MM.1S (cell line): ENCODE measurements at regions not wholly inside any gene's neighbourhood (a gene's known extent, or its start where the extent isn't known, plus 50 kb on each side); places are given as distances from the start of the nearest gene placed in this dataset.

Experiments used
- DNase-seq: peaks from one replicate; pipeline ENCODE4 v3.0.0-alpha.2; 2015
- H2AFZ ChIP-seq: fragments of 300-600 bp; sonication (generic); 2 replicates; pipeline ENCODE4 v1.6.0; 2016; ENCODE audit warnings: antibody characterized with exemption, low read length
- H3F3A ChIP-seq: fragments of 300-600 bp; sonication (generic); 2 replicates; pipeline ENCODE4 v1.6.1; 2016; ENCODE audit warnings: mild to moderate bottlenecking, antibody characterized with exemption, low read length, moderate library complexity, mixed read lengths; ENCODE audit not compliant: insufficient read depth
- H3K27ac ChIP-seq: fragments of 300-600 bp; sonication (generic); 2 replicates; pipeline ENCODE4 v1.5.1; 2016; ENCODE audit warnings: mild to moderate bottlenecking, low read length
- H3K27me3 ChIP-seq: fragments of 300-600 bp; sonication (generic); replicated peaks from 2 replicates; pipeline ENCODE4 v1.6.0; 2016; ENCODE audit warnings: low read length; ENCODE audit not compliant: insufficient read depth
- H3K36me3 ChIP-seq: fragments of 300-600 bp; sonication (generic); replicated peaks from 2 replicates; pipeline ENCODE4 v1.6.1; 2016; ENCODE audit warnings: mild to moderate bottlenecking, low read length, mixed read lengths; ENCODE audit not compliant: insufficient read depth
- H3K4me1 ChIP-seq: fragments of 300-600 bp; sonication (generic); 2 replicates; pipeline ENCODE4 v1.6.1; 2016; ENCODE audit warnings: low read length, mixed read lengths
- H3K4me2 ChIP-seq: fragments of 300-600 bp; sonication (generic); 2 replicates; pipeline ENCODE4 v1.6.0; 2016; ENCODE audit warnings: low read depth, low read length
- H3K4me3 ChIP-seq: fragments of 300-600 bp; sonication (generic); 2 replicates; pipeline ENCODE4 v1.5.1; 2016; ENCODE audit warnings: low read length, mixed read lengths
- H3K79me2 ChIP-seq: fragments of 300-600 bp; sonication (generic); 2 replicates; pipeline ENCODE4 v1.6.1; 2016; ENCODE audit warnings: mixed run types, low read length, mixed read lengths
- H3K9ac ChIP-seq: fragments of 300-600 bp; sonication (generic); 2 replicates; pipeline ENCODE4 v1.6.1; 2016; ENCODE audit warnings: low read length, mixed read lengths
- H3K9me2 ChIP-seq: fragments of 300-600 bp; sonication (generic); replicated peaks from 2 replicates; pipeline ENCODE4 v1.6.1; 2016; ENCODE audit warnings: mild to moderate bottlenecking, low read length, mixed read lengths; ENCODE audit not compliant: insufficient read depth
- H3K9me3 ChIP-seq: fragments of 300-600 bp; sonication (generic); replicated peaks from 2 replicates; pipeline ENCODE4 v1.6.1; 2016; ENCODE audit warnings: mild to moderate bottlenecking, low read length, mixed read lengths; ENCODE audit not compliant: insufficient read depth
- H4K20me1 ChIP-seq: fragments of 300-600 bp; sonication (generic); 2 replicates; pipeline ENCODE4 v1.6.1; 2016; ENCODE audit warnings: mild to moderate bottlenecking, low read length, moderate library complexity, mixed read lengths; ENCODE audit not compliant: insufficient read depth
- EZH2 ChIP-seq: fragments of 300-600 bp; sonication (generic); optimal IDR thresholded peaks from 2 replicates; pipeline ENCODE3; 2017; ENCODE audit warnings: low read depth, mild to moderate bottlenecking, antibody characterized with exemption, low read length, mixed read lengths
- EZH2phosphoT487 ChIP-seq: fragments of 300-600 bp; sonication (generic); IDR thresholded peaks from 2 replicates; pipeline ENCODE4 v1.6.1; 2018; ENCODE audit warnings: antibody characterized with exemption, low read length
- TF ChIP-seq, protein P1 (sequence below): fragments of 300-600 bp; sonication (generic); IDR thresholded peaks from 2 replicates; pipeline ENCODE4 v1.5.1; 2016; ENCODE audit warnings: antibody characterized with exemption, low read length, mixed read lengths

DNA sequence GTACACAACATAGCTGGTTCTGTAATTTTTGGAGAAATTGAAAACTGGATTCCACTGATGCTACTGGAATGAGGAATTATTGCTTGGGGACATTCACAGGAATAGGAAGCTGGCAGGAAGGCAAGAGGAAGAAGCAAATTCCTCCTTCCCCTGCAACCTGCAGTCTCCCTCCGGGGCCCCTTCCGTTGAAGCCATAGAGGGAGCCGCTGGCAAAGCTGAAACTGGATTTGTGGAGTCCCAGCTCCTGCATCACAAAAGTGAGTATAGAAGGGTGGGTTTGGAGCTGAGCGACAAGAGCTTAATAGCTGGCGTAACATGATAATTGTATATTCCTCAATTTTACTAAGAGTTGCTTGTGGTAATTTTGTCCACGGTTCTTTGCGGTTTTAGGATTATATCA is 190.8 kb downstream of the ADRA2A start:
- Histone ChIP-seq H3K79me2 (no peaks in the 10 kb centered on the region), H3K9me3 (no peaks in the 10 kb centered on the region), H3K4me3 (no peak overlapping the region), H3K9me2 (no peaks in the 10 kb centered on the region), H2AFZ (no peak overlapping the region), H3K4me2 (no peak overlapping the region), H3K27ac (no peak overlapping the region), H3K4me1 (no peaks in the 10 kb centered on the region), H3K36me3 (no peaks in the 10 kb centered on the region), H3K9ac (no peak overlapping the region), H4K20me1 (no peaks in the 10 kb centered on the region), H3F3A (no peaks in the 10 kb centered on the region), H3K27me3 (no peaks in the 10 kb centered on the region)
- TF ChIP-seq EZH2 = no peak
- TF ChIP-seq, protein P1, sequence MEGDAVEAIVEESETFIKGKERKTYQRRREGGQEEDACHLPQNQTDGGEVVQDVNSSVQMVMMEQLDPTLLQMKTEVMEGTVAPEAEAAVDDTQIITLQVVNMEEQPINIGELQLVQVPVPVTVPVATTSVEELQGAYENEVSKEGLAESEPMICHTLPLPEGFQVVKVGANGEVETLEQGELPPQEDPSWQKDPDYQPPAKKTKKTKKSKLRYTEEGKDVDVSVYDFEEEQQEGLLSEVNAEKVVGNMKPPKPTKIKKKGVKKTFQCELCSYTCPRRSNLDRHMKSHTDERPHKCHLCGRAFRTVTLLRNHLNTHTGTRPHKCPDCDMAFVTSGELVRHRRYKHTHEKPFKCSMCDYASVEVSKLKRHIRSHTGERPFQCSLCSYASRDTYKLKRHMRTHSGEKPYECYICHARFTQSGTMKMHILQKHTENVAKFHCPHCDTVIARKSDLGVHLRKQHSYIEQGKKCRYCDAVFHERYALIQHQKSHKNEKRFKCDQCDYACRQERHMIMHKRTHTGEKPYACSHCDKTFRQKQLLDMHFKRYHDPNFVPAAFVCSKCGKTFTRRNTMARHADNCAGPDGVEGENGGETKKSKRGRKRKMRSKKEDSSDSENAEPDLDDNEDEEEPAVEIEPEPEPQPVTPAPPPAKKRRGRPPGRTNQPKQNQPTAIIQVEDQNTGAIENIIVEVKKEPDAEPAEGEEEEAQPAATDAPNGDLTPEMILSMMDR = no peak
- TF ChIP-seq EZH2phosphoT487 = no peak
- DNase-seq = no peak

DNA sequence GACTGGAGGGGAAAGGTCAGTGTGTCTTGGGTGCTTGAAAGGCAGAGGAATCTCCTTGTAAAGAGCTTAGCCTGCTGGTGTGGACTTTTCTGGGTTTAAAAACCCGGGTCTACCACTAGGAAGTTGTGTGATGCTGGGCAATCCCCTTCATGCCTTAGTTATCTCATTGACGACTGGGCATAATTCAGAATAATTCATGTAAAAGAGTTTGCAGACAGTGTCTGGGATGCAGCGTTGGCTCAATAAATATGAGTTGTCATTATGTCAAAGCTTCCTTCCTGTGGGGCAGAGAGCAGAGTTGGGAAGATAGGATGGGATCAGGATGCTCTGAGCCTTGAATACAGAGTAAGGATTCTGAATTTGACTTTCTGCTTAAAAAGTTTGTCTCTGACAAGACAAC is 196.4 kb downstream of the ADRA2A start:
- TF ChIP-seq EZH2 = no peak
- H3F3A ChIP-seq = no peaks in the 10 kb centered on the region
- H3K9me3 ChIP-seq = no peaks in the 10 kb centered on the region

DNA sequence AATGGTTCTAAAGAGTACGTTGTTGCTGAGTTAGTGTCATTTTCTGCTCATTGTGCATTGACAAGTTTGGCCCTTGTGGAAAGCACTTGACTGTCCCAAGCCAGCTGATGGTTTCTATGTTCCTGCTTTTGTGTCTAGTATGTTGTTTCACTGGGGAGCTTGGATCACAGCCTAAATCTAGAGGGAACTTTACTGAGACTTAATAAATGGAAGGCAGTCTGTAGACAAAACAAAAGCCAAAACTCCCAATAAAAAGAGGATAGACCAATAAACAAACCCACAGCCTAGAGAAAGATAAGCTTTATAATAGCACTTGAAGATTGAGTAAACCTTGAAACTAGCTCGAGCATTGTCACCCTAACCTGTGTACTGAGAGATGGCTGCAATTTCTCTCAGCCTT is 196.8 kb downstream of the ADRA2A start:
- Histone ChIP-seq H2AFZ (no peak overlapping the region), H3K9ac (no peak overlapping the region), H3K4me2 (no peak overlapping the region), H3K27me3 (no peaks in the 10 kb centered on the region), H3F3A (no peaks in the 10 kb centered on the region), H3K9me3 (no peaks in the 10 kb centered on the region), H3K79me2 (no peaks in the 10 kb centered on the region), H3K36me3 (no peaks in the 10 kb centered on the region), H3K4me3 (no peak overlapping the region), H4K20me1 (no peaks in the 10 kb centered on the region), H3K4me1 (no peaks in the 10 kb centered on the region), H3K27ac (no peak overlapping the region), H3K9me2 (no peaks in the 10 kb centered on the region)
- DNase-seq = no peak
- no peak for TF ChIP-seq EZH2phosphoT487
- no peak for TF ChIP-seq EZH2
- TF ChIP-seq, protein P1 = no peak

More for the DNA sequence above, 196.4 kb downstream of the ADRA2A start:
- no peaks in the 10 kb centered on the region for H4K20me1 ChIP-seq
- no peaks in the 10 kb centered on the region for H3K79me2 ChIP-seq
- H3K27me3 ChIP-seq = no peaks in the 10 kb centered on the region
- no peak overlapping the region for H3K27ac ChIP-seq
- no peak for DNase-seq
- H2AFZ ChIP-seq = no peak overlapping the region
- H3K4me2 ChIP-seq = no peak overlapping the region
- H3K9ac ChIP-seq = no peak overlapping the region
- H3K36me3 ChIP-seq = no peaks in the 10 kb centered on the region
- H3K4me1 ChIP-seq = no peaks in the 10 kb centered on the region
- no peak overlapping the region for H3K4me3 ChIP-seq
- H3K9me2 ChIP-seq = no peaks in the 10 kb centered on the region

DNA sequence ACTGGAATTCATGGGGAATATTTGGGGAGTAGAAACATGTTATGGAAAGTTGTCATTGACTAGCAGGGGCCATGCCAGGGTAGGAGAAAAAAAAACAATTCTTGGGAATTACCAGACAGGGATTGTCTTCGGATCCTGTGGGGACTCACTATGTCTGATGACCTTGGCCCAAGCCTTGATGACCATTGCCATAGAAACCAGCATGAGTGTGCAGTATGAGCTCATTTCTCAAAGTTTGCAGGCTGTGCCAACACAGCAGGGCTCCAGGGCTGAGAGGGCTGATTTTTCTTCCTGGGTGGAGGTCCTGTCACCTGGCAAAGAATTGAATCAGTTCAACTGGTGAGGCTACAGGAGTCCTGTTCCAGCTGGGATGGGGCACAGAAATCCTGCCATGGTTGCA is 198.3 kb downstream of the ADRA2A start:
- Histone ChIP-seq H3F3A (no peaks in the 10 kb centered on the region), H2AFZ (no peak overlapping the region), H3K9me2 (no peaks in the 10 kb centered on the region), H4K20me1 (no peaks in the 10 kb centered on the region), H3K4me2 (no peak overlapping the region), H3K36me3 (no peaks in the 10 kb centered on the region), H3K4me1 (no peaks in the 10 kb centered on the region), H3K27ac (no peak overlapping the region), H3K4me3 (no peak overlapping the region), H3K27me3 (no peaks in the 10 kb centered on the region), H3K9me3 (no peaks in the 10 kb centered on the region), H3K79me2 (no peaks in the 10 kb centered on the region), H3K9ac (no peak overlapping the region)
- no peak for DNase-seq
- TF ChIP-seq, protein P1 = no peak
- no peak for TF ChIP-seq EZH2
- no peak for TF ChIP-seq EZH2phosphoT487
